DMS53 treated with DMSO at 0.1 percent for 48 hours (cell line): ENCODE measurements at regions not wholly inside any gene's neighbourhood (a gene's known extent, or its start where the extent isn't known, plus 50 kb on each side); places are given as distances from the start of the nearest gene placed in this dataset.

Source experiments
- DNase-seq: peaks from one replicate; lab custom pipeline; 2025; ENCODE audit not compliant: unreplicated experiment; lab: John Stamatoyannopoulos, UW

DNA sequence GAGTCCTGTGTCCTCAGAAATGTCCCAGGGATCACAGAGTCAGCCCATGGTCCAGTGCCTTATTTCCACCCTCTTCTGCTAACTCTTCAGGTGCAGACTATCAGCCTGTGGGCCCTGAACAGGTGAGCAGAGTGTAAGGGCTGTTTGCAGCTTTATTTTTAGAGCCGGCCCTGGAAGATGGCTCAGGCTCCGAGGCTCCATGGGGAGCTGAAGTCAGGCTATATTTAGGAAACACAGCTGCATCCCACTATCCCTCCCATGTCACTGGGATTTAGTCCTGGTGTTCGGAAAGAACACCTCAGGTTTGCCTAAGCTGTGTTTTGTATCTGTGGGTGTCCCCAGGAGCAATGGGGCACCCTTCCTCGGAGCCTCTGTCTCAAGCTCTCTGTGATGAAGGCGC lies 126.9 kb downstream of the RPS24 start:
- DNase-seq: no peak

DNA sequence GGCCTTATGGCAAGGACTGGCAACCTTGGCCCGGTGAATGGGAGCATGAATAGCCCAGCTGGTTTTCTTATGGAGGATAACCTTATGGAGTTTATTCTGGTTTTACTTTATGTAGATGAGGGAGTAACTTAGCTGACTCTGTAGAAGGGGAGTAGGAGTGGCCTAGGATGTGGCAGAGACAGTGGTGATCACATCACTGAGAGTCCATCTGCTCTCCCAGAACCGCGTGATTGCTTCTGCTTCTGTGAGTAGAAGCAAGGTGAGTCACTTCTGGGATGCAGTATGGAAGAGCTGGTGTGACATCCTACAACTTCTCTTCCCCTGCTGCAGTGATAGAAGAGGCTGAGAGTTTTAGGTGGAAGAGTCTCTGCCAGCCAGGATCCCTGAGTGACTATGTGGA lies 129.2 kb downstream of the RPS24 start:
- DNase-seq: no peak

DNA sequence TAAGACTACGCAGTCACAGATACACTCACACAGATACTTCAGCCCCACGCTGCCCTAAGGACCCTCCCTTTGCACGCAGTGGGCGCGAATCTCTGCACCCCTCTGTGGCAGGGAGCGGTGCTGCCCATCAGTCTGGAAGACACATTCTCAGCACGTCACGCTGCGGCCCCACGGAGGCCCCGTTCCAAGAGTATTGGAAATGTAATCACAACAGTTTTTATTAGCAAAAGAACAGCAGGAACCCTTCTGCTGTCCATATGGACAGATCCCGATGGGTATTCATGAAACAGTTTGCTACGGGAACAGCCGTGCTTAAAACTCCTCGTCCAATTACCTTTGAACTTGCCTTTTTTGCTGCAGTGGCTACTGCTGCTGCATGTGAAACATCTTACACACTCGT lies 131.0 kb downstream of the RPS24 start:
- no peak for DNase-seq

DNA sequence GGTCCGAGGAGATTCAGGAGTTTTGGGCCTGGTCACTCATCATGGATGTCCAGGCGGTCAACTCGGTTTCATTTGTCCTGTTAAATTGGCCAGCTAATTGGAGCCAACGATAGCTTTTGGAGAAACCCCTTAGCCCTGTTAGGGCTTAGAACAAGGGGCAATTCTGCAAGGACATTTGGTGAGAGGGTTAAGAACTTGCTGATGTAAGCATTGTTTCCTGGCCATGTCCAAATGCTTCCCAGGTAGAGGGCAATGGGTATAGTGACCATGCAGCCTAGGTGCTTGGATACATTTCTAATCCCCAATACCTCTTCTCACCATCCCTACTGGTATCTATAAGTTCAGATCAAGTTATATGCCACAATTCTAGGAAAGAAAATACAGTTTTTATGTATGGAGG lies 131.5 kb downstream of the RPS24 start:
- DNase-seq: no peak

DNA sequence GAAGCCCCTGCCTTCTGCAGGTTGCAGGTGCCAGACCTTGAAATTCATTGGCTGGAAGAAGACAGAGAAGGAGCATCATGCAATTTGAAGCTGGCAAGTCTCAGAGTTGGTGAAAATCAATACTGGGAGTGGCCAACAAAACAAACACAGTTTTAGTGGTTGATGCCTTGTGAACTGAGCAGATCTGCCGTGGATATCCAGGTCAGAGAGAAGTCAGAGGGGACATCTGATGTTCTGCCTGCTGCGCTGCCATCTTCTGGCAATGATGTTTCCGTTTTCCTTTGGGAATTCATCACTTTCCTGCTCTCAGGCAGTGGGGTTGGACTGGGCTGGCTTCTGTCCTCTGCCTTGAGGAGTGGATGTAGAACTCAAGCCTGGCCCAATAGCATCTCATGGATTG lies 132.0 kb downstream of the RPS24 start:
- peak; percentile 51 for DNase-seq

DNA sequence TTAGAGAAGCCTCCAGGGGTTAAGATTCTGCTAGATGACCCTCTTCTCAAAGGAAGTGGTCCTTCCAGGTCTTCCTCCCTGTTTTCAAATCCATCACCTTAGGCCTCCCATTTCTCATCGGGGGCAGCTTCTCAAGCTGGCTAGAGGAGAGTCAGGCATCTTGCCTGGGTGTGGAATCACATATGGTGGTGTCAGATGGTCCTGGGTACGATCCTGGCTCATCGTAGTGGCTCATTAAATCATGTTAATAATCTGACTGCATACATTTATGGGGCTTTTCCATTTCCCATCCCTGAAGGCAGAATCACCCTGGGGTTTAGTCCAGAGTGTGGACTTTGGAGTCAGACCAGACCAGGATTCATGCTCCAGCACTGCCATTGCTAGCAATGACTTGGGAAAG lies 132.6 kb downstream of the RPS24 start:
- no peak for DNase-seq

DNA sequence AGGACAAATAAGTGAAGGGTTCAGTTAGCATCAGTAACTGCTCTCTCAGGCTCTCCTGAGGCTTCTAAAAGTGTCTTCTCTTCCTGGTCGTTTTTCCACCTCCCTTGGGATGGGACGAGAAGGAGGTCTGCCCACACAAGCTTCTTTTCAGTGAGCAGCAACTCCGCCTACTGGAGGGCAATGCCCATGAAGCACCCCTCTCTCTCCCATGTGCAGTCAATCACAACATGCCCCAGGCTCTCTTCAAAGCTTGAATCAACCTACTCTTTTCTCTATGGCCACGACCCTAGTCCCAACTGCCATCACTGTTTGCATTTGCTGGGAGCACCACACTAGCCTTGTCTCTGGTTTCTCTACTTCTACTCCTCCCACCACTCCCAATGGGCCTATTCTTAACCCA lies 135.6 kb downstream of the RPS24 start:
- DNase-seq: no peak

DNA sequence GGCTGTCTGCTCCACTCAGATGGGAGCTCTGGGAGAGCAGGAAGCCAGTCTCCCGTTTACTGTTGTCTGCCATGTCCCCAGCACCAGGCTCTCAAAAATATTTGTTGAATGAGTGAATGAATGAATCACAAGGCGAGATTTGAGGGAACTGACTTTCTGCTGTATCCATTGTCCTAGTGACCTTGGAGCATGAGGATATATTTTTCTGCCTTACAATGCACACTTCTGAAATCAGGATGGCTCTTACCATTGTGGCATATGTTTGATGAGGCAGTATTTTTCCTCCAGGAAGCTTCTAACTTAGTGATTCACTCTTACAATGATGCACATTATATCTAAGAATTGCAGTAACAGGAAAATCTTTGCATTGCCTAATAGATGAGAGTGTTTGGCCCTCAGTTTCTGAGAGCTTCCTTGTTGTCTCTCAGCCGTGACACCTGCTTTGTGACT lies 136.4 kb downstream of the RPS24 start:
- DNase-seq: peak; percentile 33

DNA sequence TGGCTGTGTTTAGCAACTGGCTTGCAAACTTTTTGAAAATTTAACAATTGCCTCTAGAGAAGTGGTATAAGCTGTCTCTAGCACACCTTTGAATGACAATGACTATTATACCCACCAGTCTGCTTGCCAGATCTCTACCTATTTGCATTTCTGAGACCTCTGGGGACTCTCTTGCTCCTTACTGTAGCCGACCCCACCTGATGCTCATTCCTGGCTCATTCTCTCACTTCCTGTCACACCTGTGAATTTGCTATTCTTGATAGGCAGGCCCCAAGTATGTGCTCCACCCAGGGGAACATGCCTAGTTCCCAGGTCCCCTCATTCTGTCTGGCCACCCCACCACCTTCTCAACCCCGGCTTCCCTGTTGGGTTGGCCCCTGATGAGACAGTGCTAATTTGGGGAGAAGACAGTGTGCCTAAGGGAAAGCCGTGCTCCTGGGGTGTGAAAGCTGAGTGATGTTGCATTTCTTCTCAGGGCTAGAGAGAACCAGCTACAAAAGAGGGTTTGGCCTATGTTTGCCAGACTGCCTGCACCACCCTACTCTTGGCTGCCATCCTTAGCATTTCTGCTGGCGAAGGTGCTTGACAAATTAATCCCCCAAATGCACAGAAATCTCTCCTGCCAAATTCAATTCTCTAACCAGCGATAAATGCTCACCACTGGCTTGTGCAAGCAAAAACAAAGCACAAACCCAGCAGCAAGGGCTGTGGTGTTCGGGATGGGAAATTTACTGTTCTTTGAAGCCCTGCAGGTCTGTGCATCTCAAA lies 138.2 kb downstream of the RPS24 start:
- DNase-seq: no peak

DNA sequence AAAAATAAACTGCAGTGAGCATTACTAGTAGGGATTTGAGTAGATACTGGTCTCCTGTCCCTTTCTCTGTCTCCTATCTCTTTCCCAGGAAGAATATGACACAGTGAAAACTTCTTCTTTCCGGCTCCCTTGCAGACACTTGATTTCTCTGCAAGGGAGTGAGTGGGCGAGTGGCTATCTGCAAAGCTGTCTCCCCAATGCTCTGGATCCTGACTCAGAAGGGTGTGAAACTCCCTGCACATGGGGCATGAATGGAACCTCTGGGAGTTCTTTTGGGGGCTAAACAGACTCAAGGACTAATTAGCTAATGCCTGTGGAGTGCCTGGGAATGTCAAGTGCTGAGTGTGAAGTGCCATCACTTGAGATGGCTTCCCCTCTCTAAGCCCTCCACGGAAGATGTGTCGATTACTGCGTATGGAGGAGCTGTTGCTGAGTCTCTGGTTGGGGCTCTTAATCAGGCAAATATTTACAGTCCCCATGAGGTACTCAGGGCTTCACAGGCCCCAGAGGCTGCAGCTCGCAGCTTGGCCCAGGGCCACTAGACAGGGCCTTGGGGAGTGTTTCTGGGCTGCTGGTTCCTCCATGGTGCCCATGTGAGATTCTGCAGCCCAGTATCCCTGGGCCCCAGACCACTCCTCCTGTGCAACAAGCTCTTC lies 139.8 kb downstream of the RPS24 start:
- DNase-seq: no peak

DNA sequence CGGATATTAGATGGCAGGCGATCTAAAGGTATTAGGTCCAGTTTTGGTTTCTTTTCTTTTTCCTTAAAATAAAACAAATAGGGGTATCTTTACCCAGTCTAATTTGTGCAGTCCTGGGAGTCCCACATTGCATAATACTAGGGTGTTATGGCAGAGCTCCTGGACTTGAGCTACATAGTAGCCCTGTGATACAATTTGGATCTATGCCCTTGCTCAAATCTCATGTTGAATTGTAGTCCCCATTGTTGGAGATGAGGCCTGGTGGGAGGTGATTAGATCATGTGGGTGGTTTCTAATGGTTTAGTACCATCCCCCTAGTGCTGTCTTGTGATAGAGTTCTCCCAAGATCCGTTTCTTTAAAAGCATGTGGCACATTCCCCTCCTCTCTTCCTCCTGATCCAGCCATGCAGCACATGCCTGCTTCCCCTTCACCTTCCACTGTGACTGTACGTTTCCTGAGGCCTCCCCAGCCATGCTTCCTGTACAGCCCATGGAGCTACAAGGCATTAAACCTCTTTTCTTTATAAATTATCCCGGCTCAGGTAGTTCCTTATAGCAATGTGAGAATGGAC lies 141.9 kb downstream of the RPS24 start:
- no peak for DNase-seq

DNA sequence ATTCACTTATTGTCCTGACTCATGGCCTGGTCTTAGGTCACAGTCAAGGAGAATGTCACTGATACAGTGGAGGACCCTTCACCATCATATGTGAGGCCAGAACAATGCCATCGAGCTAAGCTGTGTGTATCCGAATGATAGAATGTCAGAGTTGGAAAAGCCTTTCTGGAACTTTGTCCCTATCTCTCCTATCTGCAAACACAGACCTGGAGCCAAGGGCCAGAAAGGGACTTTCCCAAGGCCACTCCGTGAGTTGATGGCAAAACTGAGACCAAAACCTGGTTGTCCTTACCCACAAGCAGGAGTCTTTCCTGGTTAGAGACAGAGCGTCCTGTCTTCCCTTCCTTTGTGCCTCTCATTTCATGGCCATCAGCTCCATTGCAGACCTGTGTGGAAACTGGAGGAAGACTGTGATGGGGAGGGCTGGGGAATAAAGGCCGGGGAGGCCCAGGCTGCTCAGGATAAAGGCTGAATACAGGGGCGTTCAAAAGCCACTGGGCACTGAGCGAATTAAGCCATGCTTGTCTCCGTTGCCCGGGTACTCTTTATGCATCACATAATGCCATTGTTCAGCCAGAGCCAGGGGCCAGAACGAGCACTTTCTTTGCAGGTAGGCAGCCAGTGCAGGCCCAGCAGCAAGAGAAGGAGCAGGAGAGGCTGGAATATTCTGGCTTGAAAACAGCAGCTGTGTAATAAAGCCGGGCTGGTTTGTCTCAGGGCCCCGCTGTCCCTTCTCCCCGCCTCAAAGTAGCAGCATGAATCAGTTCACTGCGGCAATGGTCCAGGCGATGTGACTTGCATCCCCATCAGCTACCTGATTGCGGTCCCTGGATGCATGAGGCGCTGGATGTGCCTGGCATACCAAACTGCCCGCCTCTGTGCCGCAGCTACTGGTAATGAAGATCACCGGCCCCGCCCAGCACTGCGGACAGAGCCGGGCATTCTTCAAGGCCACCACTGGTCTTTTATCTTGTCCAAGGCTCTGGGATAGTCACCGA lies 143.0 kb downstream of the RPS24 start:
- no peak for DNase-seq

DNA sequence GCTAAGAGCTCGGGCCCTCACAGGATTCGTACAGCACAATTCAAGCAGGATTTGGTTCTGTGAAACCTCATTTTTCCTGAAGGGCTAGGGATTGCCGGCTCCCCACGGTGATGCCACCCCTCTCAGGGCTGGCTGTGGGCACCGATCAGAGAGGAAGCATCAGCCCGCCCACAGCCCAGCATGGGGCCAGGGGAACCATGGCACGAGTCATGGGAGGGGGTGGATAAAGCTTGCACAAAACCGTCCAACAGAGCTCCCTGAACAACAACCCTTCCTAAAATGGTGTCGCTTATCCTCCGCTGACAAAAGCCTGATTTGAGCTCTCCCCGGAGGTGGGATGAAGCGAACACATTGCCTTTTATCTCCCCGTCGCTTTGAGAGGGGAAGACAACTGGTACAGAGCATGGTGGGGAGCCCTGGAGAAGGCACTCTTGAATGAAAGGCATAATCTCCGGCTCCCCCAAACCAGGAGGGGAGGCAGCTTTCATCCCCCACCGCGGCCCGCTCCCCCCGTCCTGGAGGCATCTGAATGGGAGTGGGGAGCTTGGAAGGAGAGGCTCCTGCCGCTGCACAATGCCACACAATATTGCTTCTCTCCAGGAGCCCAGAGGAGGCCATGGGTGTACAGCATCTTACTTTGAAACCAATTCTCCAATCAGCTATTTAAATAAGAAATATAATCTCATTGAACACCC lies 144.0 kb downstream of the RPS24 start:
- DNase-seq: no peak

DNA sequence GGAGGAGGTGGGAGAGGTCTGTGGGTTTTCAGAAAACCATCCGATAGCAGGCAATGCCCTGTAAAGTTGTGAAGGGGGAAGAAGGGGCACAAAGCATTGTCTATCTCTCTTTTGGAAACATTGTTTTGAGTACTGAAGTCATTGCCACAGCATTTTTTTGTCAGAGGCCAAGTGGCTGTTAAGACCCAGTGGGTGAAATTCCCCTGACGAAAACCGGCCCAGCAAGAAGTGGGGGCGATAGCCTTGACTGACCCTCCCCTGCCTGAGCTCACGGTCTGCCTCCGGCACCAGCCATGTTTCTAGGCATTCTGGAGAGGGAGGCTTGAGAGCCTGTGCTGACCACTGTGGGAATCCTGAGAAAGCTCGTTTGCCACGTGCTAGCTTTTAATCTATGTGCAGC lies 144.7 kb downstream of the RPS24 start:
- no peak for DNase-seq

DNA sequence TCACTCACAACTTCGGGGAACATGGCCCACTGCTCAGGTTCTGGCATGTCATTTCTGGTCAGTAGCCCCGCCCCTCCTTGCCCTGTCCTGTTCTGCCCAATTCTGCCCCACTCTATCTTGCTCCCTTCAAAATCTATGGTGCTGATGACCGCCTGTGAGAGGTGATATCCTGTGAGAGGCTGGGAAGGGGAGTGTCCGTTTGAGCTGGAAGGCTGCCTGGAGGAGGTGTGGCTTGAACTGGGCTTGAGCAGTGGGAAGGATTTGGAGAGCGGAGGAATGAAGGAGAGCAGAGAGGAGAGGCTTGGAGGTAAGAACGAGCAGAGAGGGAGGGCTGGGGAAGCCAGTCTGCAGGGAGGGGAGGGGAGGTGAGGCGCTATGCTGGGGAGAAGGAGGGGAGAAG lies 145.3 kb downstream of the RPS24 start:
- DNase-seq: no peak

DNA sequence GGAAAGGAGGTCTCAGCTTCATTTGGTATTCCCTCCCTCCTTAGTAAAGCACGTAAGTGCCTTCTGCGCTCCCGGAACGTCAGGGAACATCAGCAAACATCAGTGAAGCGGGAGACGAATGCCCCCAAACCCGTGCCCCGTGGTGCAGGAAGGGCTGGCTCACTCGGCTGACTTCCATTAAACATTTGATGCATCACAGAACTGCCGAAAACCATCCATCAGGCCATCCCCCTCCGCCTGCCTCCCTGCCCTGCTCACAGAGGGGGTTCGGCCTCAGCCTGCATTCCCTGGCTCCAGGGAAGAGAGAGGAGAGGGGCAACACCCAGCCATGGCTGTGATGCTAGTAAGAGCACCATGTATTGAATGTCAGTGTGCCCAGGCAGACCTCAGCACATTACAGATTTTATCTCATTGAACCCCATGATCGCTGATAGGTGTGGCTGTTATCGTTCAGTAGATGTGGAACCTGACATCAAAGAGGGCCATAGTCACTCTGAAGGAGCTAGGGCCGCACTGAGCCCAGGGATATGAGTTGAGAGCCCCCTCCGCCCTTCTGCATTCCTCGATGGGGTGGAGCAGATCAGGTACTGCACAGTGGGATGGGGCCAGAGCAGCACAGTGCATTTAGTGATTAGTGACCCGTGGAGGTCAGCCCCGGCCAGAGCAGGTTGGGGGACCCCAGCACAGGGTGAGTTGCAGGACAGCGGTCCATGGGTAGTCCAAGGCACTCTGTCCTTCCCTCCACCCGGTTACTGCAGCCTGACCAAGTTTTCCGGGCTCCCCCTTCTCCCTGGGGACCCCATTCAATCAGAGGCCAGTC lies 146.4 kb downstream of the RPS24 start:
- DNase-seq: no peak

DNA sequence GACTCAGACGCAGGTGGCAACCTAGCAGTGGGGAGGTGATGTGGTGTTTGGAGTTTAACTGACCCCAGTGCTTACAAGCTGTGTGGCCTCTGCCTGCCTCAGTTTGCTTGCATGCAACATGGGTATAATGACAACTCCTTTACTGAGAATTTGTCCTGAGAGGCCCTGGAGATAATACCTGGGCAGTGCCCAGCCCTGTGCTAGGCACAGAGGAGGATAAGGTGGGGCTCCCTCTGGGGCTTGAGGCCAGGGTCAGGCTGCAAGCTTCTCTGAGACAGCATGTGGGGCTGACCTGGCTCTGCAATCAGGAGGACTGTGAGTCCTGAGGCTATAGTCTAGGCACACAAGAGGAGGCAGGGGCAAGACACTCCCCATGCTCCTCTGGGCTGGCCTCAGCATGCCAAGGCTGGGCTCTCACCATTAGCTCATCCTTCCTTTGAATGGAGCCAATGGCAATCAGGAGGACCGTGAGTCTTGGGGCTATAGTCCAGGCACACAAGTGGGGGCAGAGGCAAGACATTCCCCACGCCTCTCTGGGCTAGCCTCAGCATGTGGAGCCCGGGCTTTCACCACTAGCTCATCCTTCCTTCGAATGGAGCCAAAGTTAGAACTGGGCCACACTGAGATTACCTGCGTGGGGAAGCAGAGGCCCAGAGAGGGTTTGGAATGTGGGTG lies 147.9 kb downstream of the RPS24 start:
- no peak for DNase-seq

DNA sequence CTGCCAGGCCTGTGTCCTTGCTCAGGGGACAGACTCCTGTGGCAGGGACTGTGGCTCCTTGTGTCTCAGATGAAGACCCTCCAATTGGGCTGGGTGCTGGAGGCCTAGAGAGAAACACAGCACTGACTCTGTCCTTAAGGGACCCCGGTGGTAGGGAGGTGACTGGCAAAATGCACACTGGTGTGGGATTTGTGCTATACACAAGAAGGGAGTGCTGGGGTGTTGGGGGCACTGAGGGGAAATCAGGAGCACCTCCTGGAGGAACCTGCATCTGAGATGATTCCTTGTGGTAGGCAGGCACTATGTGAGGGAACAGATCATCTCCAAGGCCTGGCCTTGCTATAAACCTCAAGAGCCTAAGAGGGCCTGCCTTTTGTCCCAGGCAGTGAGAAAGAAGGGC lies 149.2 kb downstream of the RPS24 start:
- no peak for DNase-seq
